ENCODE measurements at regions not wholly inside any gene's neighbourhood (a gene's known extent, or its start where the extent isn't known, plus 50 kb on each side); places are given as distances from the start of the nearest gene placed in this dataset.

GRCh38 chr7:53690411-53690810 lies 655.0 kb downstream of the POM121L12 start:
- no peaks in the 10 kb centered on the region for H3K4me1 Mint-ChIP-seq (ENCODE audit: low read depth, unreplicated experiment)
- intact Hi-C loops (cut with micrococcal nuclease; ENCODE audit: unreplicated experiment), result no loop called here
- H3K4me3 Mint-ChIP-seq (ENCODE audit: low read depth, unreplicated experiment), result no peak overlapping the region
- no TSS peak for BruUV-seq (replicated peaks)
- peaks cover 8% of the 10 kb centered on the region for H3K9me3 Mint-ChIP-seq (ENCODE audit: low read depth, unreplicated experiment)
- DNase-seq, result no peak
- no peak overlapping the region for H3K27ac Mint-ChIP-seq (ENCODE audit: unreplicated experiment)
- TF ChIP-seq, protein P1, sequence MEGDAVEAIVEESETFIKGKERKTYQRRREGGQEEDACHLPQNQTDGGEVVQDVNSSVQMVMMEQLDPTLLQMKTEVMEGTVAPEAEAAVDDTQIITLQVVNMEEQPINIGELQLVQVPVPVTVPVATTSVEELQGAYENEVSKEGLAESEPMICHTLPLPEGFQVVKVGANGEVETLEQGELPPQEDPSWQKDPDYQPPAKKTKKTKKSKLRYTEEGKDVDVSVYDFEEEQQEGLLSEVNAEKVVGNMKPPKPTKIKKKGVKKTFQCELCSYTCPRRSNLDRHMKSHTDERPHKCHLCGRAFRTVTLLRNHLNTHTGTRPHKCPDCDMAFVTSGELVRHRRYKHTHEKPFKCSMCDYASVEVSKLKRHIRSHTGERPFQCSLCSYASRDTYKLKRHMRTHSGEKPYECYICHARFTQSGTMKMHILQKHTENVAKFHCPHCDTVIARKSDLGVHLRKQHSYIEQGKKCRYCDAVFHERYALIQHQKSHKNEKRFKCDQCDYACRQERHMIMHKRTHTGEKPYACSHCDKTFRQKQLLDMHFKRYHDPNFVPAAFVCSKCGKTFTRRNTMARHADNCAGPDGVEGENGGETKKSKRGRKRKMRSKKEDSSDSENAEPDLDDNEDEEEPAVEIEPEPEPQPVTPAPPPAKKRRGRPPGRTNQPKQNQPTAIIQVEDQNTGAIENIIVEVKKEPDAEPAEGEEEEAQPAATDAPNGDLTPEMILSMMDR (IDR thresholded peaks at IDR 0.05; ENCODE audit: unreplicated experiment), result no peak
- H3K36me3 Mint-ChIP-seq (ENCODE audit: insufficient read depth, unreplicated experiment), result no peaks in the 10 kb centered on the region
- CTCF ChIA-PET, result no interaction called here
- H3K27me3 Mint-ChIP-seq (ENCODE audit: unreplicated experiment), result no peaks in the 10 kb centered on the region

GRCh38 chr7:53697913-53698312 lies 662.5 kb downstream of the POM121L12 start:
- TF ChIP-seq, protein P1 (IDR thresholded peaks at IDR 0.05; ENCODE audit: unreplicated experiment), result no peak
- no TSS peak for BruUV-seq (replicated peaks)
- CTCF ChIA-PET, result no interaction called here
- no peaks in the 10 kb centered on the region for H3K4me1 Mint-ChIP-seq (ENCODE audit: low read depth, unreplicated experiment)
- intact Hi-C loops (cut with micrococcal nuclease; ENCODE audit: unreplicated experiment), result no loop called here
- H3K4me3 Mint-ChIP-seq (ENCODE audit: low read depth, unreplicated experiment), result no peak overlapping the region
- peaks cover 15% of the 10 kb centered on the region for H3K9me3 Mint-ChIP-seq (ENCODE audit: low read depth, unreplicated experiment)
- H3K36me3 Mint-ChIP-seq (ENCODE audit: insufficient read depth, unreplicated experiment), result no peaks in the 10 kb centered on the region
- no peaks in the 10 kb centered on the region for H3K27me3 Mint-ChIP-seq (ENCODE audit: unreplicated experiment)
- H3K27ac Mint-ChIP-seq (ENCODE audit: unreplicated experiment), result no peak overlapping the region
- no peak for DNase-seq

DNA sequence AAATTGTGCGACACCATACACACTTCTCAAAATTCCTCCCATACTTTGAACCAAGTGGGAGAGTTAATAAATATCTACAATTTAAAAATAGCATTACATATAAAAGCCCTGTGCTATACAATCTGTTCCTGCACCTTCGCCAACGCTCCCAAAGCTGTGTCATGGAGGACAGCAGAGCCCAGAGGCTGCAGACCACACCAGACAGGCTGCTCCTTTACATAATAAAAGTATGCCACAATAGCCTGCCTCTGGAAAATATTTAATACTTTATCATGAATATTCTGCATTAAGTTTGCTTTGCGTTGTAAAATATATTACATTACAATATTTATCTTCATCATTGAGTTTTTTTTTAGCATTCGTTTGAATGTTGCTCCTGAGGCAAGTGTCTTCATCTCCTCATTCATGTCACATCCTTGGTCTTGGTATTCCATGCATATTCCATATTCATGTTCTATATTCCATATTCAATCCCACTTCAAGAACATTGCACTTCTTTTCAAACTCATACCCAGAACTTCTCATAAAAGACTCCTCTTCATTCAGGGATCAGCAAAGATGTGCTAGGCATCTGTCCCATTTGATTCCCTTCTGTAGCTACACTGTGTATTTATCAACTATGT lies 663.9 kb downstream of the POM121L12 start:
- CTCF ChIA-PET, result no interaction called here
- H3K4me1 Mint-ChIP-seq (ENCODE audit: low read depth, unreplicated experiment), result no peaks in the 10 kb centered on the region

GRCh38 chr7:53719122-53719521 lies 683.7 kb downstream of the POM121L12 start:
- DNase-seq, result no peak
- H3K4me3 Mint-ChIP-seq (ENCODE audit: low read depth, unreplicated experiment), result no peak overlapping the region
- TF ChIP-seq, protein P1 (IDR thresholded peaks at IDR 0.05; ENCODE audit: unreplicated experiment), result no peak
- no peaks in the 10 kb centered on the region for H3K36me3 Mint-ChIP-seq (ENCODE audit: insufficient read depth, unreplicated experiment)
- H3K4me1 Mint-ChIP-seq (ENCODE audit: low read depth, unreplicated experiment), result no peaks in the 10 kb centered on the region
- CTCF ChIA-PET, result no interaction called here
- no peak overlapping the region for H3K27ac Mint-ChIP-seq (ENCODE audit: unreplicated experiment)
- intact Hi-C loops (cut with micrococcal nuclease; ENCODE audit: unreplicated experiment), result no loop called here
- no TSS peak for BruUV-seq (replicated peaks)
- no peaks in the 10 kb centered on the region for H3K27me3 Mint-ChIP-seq (ENCODE audit: unreplicated experiment)
- H3K9me3 Mint-ChIP-seq (ENCODE audit: low read depth, unreplicated experiment), result peaks cover 23% of the 10 kb centered on the region

More for the DNA sequence above, 663.9 kb downstream of the POM121L12 start:
- intact Hi-C loops (cut with micrococcal nuclease; ENCODE audit: unreplicated experiment), result no loop called here
- H3K27me3 Mint-ChIP-seq (ENCODE audit: unreplicated experiment), result no peaks in the 10 kb centered on the region
- TF ChIP-seq, protein P1 (IDR thresholded peaks at IDR 0.05; ENCODE audit: unreplicated experiment), result no peak
- peaks cover 14% of the 10 kb centered on the region for H3K9me3 Mint-ChIP-seq (ENCODE audit: low read depth, unreplicated experiment)
- no TSS peak for BruUV-seq (replicated peaks)
- DNase-seq, result no peak
- H3K27ac Mint-ChIP-seq (ENCODE audit: unreplicated experiment), result no peak overlapping the region
- H3K4me3 Mint-ChIP-seq (ENCODE audit: low read depth, unreplicated experiment), result no peak overlapping the region
- no peaks in the 10 kb centered on the region for H3K36me3 Mint-ChIP-seq (ENCODE audit: insufficient read depth, unreplicated experiment)
